Neuron (in vitro differentiated cells): ENCODE measurements at regions not wholly inside any gene's neighbourhood (a gene's known extent, or its start where the extent isn't known, plus 50 kb on each side); places are given as distances from the start of the nearest gene placed in this dataset.

Experiments
- H2AFZ ChIP-seq: one replicate; pipeline ENCODE4 v1.6.1; 2013; ENCODE audit warnings: low read depth, mild to moderate bottlenecking, inconsistent platforms, low read length, moderate library complexity
- H3K27me3 ChIP-seq: one replicate; pipeline ENCODE4 v1.6.1; 2013; ENCODE audit warnings: low read length; ENCODE audit not compliant: insufficient read depth
- H3K36me3 ChIP-seq: one replicate; pipeline ENCODE4 v1.6.1; 2013; ENCODE audit warnings: low read length; ENCODE audit not compliant: insufficient read depth
- H3K4me1 ChIP-seq: one replicate; pipeline ENCODE4 v1.6.1; 2013; ENCODE audit warnings: low read length; ENCODE audit not compliant: insufficient read depth
- H3K4me3 ChIP-seq: 2 replicates; pipeline ENCODE4 v1.5.1; 2013; ENCODE audit warnings: mild to moderate bottlenecking, low read length, moderate library complexity
- H3K9me3 ChIP-seq: one replicate; pipeline ENCODE4 v1.6.1; 2013; ENCODE audit warnings: low read length

GRCh38 chr15:97868981-97869380 lies 91.5 kb upstream of the ARRDC4 start:
- Histone ChIP-seq H3K9me3 (no peaks in the 10 kb centered on the region), H3K36me3 (no peaks in the 10 kb centered on the region), H2AFZ (no peak overlapping the region), H3K4me3 (no peak overlapping the region), H3K4me1 (no peaks in the 10 kb centered on the region), H3K27me3 (no peaks in the 10 kb centered on the region)

GRCh38 chr15:97870771-97871170 lies 89.7 kb upstream of the ARRDC4 start:
- H3K27me3 ChIP-seq: no peaks in the 10 kb centered on the region
- no peak overlapping the region for H2AFZ ChIP-seq
- no peaks in the 10 kb centered on the region for H3K4me1 ChIP-seq
- no peak overlapping the region for H3K4me3 ChIP-seq
- no peaks in the 10 kb centered on the region for H3K36me3 ChIP-seq
- no peaks in the 10 kb centered on the region for H3K9me3 ChIP-seq

- no peaks in the 10 kb centered on the region for H3K27me3 ChIP-seq
- no peak overlapping the region for H2AFZ ChIP-seq
- H3K4me1 ChIP-seq: no peaks in the 10 kb centered on the region
- no peaks in the 10 kb centered on the region for H3K36me3 ChIP-seq
- no peak overlapping the region for H3K4me3 ChIP-seq
- H3K9me3 ChIP-seq: no peaks in the 10 kb centered on the region
Observed at GRCh38 chr15:97874139-97874538, 86.4 kb upstream of the ARRDC4 start.

GRCh38 chr15:97875025-97875512 lies 85.4 kb upstream of the ARRDC4 start:
- Histone ChIP-seq H3K4me3 (no peak overlapping the region), H2AFZ (no peak overlapping the region), H3K36me3 (no peaks in the 10 kb centered on the region), H3K27me3 (no peaks in the 10 kb centered on the region), H3K9me3 (no peaks in the 10 kb centered on the region), H3K4me1 (no peaks in the 10 kb centered on the region)

- Histone ChIP-seq H2AFZ (no peak overlapping the region), H3K36me3 (no peaks in the 10 kb centered on the region), H3K9me3 (no peaks in the 10 kb centered on the region), H3K27me3 (no peaks in the 10 kb centered on the region), H3K4me1 (no peaks in the 10 kb centered on the region), H3K4me3 (no peak overlapping the region)
Observed at GRCh38 chr15:97875513-97876280, 84.8 kb upstream of the ARRDC4 start.

GRCh38 chr15:97876281-97876675 lies 84.2 kb upstream of the ARRDC4 start:
- Histone ChIP-seq H3K36me3 (no peaks in the 10 kb centered on the region), H3K9me3 (no peaks in the 10 kb centered on the region), H3K27me3 (no peaks in the 10 kb centered on the region), H3K4me1 (no peaks in the 10 kb centered on the region), H3K4me3 (no peak overlapping the region), H2AFZ (no peak overlapping the region)

GRCh38 chr15:97881346-97881965 lies 79.0 kb upstream of the ARRDC4 start:
- H2AFZ ChIP-seq: no peak overlapping the region
- H3K36me3 ChIP-seq: no peaks in the 10 kb centered on the region
- no peak overlapping the region for H3K4me3 ChIP-seq
- no peaks in the 10 kb centered on the region for H3K4me1 ChIP-seq
- H3K27me3 ChIP-seq: no peaks in the 10 kb centered on the region
- H3K9me3 ChIP-seq: no peaks in the 10 kb centered on the region

GRCh38 chr15:97884513-97885131 lies 75.9 kb upstream of the ARRDC4 start:
- H3K4me3 ChIP-seq: no peak overlapping the region
- no peaks in the 10 kb centered on the region for H3K36me3 ChIP-seq
- no peaks in the 10 kb centered on the region for H3K9me3 ChIP-seq

GRCh38 chr15:97890307-97890706 lies 70.2 kb upstream of the ARRDC4 start:
- no peaks in the 10 kb centered on the region for H3K4me1 ChIP-seq
- no peak overlapping the region for H3K4me3 ChIP-seq
- H2AFZ ChIP-seq: no peak overlapping the region
- peaks cover 4% of the 10 kb centered on the region for H3K27me3 ChIP-seq
- H3K36me3 ChIP-seq: no peaks in the 10 kb centered on the region
- no peaks in the 10 kb centered on the region for H3K9me3 ChIP-seq

More at GRCh38 chr15:97884513-97885131, 75.9 kb upstream of the ARRDC4 start:
- Histone ChIP-seq H2AFZ (no peak overlapping the region), H3K4me1 (no peaks in the 10 kb centered on the region), H3K27me3 (peaks cover 4% of the 10 kb centered on the region)

GRCh38 chr15:97892167-97892938 lies 68.2 kb upstream of the ARRDC4 start:
- no peaks in the 10 kb centered on the region for H3K27me3 ChIP-seq
- H3K9me3 ChIP-seq: no peaks in the 10 kb centered on the region
- H2AFZ ChIP-seq: no peak overlapping the region
- no peaks in the 10 kb centered on the region for H3K36me3 ChIP-seq
- H3K4me1 ChIP-seq: no peaks in the 10 kb centered on the region
- H3K4me3 ChIP-seq: no peak overlapping the region

- Histone ChIP-seq H3K4me1 (no peaks in the 10 kb centered on the region), H3K9me3 (no peaks in the 10 kb centered on the region), H3K27me3 (no peaks in the 10 kb centered on the region), H3K36me3 (no peaks in the 10 kb centered on the region), H2AFZ (no peak overlapping the region), H3K4me3 (no peak overlapping the region)
Observed at GRCh38 chr15:97893967-97894366, 66.5 kb upstream of the ARRDC4 start.

GRCh38 chr15:97899981-97900380 lies 60.5 kb upstream of the ARRDC4 start:
- Histone ChIP-seq H3K36me3 (no peaks in the 10 kb centered on the region), H3K4me1 (peaks cover 2% of the 10 kb centered on the region), H2AFZ (no peak overlapping the region), H3K9me3 (no peaks in the 10 kb centered on the region), H3K4me3 (no peak overlapping the region), H3K27me3 (peaks cover 7% of the 10 kb centered on the region)
